Thyroid gland (tissue), 4 donors: ENCODE measurements at regions not wholly inside any gene's neighbourhood (a gene's known extent, or its start where the extent isn't known, plus 50 kb on each side); places are given as distances from the start of the nearest gene placed in this dataset.

Experiments
- POLR2A ChIP-seq, 2 donors: fragments of 450-650 bp; IDR thresholded peaks; one replicate each; pipeline ENCODE4 v1.6.1; 2017; ENCODE audit warnings: antibody characterized with exemption in 2 of 2, mild to moderate bottlenecking in 2 of 2, moderate library complexity in 1 of 2
- TF ChIP-seq, protein P1 (sequence below), 6 experiments: fragments of 200-600 bp in 3 of 6; fragments of 450-650 bp in 3 of 6; sonication (generic) in 3 of 6; IDR thresholded peaks; one replicate each; pipeline ENCODE4 v1.5.1; 2016 to 2019; ENCODE audit warnings: antibody characterized with exemption in 6 of 6, mild to moderate bottlenecking in 2 of 6, inconsistent platforms in 1 of 6, moderate library complexity in 1 of 6

- TF ChIP-seq, protein P1, sequence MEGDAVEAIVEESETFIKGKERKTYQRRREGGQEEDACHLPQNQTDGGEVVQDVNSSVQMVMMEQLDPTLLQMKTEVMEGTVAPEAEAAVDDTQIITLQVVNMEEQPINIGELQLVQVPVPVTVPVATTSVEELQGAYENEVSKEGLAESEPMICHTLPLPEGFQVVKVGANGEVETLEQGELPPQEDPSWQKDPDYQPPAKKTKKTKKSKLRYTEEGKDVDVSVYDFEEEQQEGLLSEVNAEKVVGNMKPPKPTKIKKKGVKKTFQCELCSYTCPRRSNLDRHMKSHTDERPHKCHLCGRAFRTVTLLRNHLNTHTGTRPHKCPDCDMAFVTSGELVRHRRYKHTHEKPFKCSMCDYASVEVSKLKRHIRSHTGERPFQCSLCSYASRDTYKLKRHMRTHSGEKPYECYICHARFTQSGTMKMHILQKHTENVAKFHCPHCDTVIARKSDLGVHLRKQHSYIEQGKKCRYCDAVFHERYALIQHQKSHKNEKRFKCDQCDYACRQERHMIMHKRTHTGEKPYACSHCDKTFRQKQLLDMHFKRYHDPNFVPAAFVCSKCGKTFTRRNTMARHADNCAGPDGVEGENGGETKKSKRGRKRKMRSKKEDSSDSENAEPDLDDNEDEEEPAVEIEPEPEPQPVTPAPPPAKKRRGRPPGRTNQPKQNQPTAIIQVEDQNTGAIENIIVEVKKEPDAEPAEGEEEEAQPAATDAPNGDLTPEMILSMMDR (IDR thresholded peaks at IDR 0.05), result no peak
- no peak for TF ChIP-seq POLR2A (IDR thresholded peaks at IDR 0.05)
These were observed 592.7 kb downstream of the ETNK1 start for GRCh38 chr12:23217667-23218066.
